GM12878 (cell line): ENCODE measurements at regions not wholly inside any gene's neighbourhood (a gene's known extent, or its start where the extent isn't known, plus 50 kb on each side); places are given as distances from the start of the nearest gene placed in this dataset.

ENCODE experiments used
- CHD1 ChIP-seq: IDR thresholded peaks from 2 replicates; pipeline ENCODE4 v1.6.1; 2012; ENCODE audit warnings: low read depth, low read length, improper control_type of control experiment
- CTCF ChIP-seq, 3 experiments: IDR thresholded peaks in 2 of 3; conservative IDR thresholded peaks in 1 of 3; 2 replicates each; pipeline ENCODE4 v1.5.1; 2011; ENCODE audit warnings: low read depth in 3 of 3, low read length in 3 of 3, mild to moderate bottlenecking in 3 of 3, control low read depth in 2 of 3, moderate library complexity in 2 of 3, inconsistent platforms in 1 of 3, mixed read lengths in 1 of 3; ENCODE audit not compliant: control insufficient read depth in 2 of 3, insufficient read depth in 1 of 3; ENCODE audit errors: extremely low read depth in 1 of 3
- EP300 ChIP-seq, 2 experiments: fragments of 150-350 bp in 1 of 2; IDR thresholded peaks; 2 replicates each; pipeline ENCODE4 v1.6.1; 2011 to 2012; ENCODE audit warnings: low read depth in 2 of 2, low read length in 2 of 2, borderline replicate concordance in 1 of 2, improper control_type of control experiment in 1 of 2, inconsistent platforms in 1 of 2; ENCODE audit not compliant: control insufficient read depth in 1 of 2
- IKZF2 ChIP-seq, 2 experiments: fragments of 450-650 bp; IDR thresholded peaks; 2 replicates each; pipeline ENCODE4 v1.6.1; 2017; ENCODE audit warnings: mild to moderate bottlenecking in 2 of 2, moderate library complexity in 2 of 2
- MYC ChIP-seq: IDR thresholded peaks from 2 replicates; pipeline ENCODE4 v1.6.1; 2011; ENCODE audit warnings: mild to moderate bottlenecking, low read length, moderate library complexity, inconsistent platforms; ENCODE audit not compliant: insufficient read depth, insufficient replicate concordance, insufficient read length, severe bottlenecking
- NR2C2 ChIP-seq: IDR thresholded peaks from 2 replicates; pipeline ENCODE4 v1.6.1; 2011; ENCODE audit warnings: borderline replicate concordance, low read depth; ENCODE audit not compliant: control insufficient read depth, insufficient read length
- POU2F2 ChIP-seq: IDR thresholded peaks from 3 replicates; pipeline ENCODE4 v1.6.1; 2011; ENCODE audit warnings: low read depth, mild to moderate bottlenecking, low read length, borderline replicate concordance
- ZBTB4 ChIP-seq: fragments of 450-650 bp; formaldehyde crosslinking; IDR thresholded peaks from 2 replicates; pipeline ENCODE4 v1.4.0; 2022; ENCODE audit warnings: mild to moderate bottlenecking, moderate library complexity
- ZBTB40 ChIP-seq: fragments of 450-650 bp; IDR thresholded peaks from 2 replicates; pipeline ENCODE4 v1.6.1; 2016; ENCODE audit warnings: mild to moderate bottlenecking, moderate library complexity, borderline replicate concordance
- ZNF24 ChIP-seq: fragments of 450-650 bp; IDR thresholded peaks from 2 replicates; pipeline ENCODE4 v1.6.1; 2017; ENCODE audit warnings: antibody characterized with exemption, mild to moderate bottlenecking

- TF ChIP-seq ZBTB4 (CRISPR knock-in tag) = no peak
- TF ChIP-seq POU2F2 = no peak
- TF ChIP-seq CHD1 = no peak
- TF ChIP-seq ZNF24 = no peak
- no peak for TF ChIP-seq NR2C2
- no peak for TF ChIP-seq ZBTB40
- no peak for TF ChIP-seq IKZF2 (IDR thresholded peaks at IDR 0.05)
- TF ChIP-seq CTCF (IDR thresholded peaks at IDR 0.05 in 2 of 3, conservative IDR thresholded peaks at IDR 0.05 in 1 of 3; ENCODE audit: control insufficient read depth in 2 of 3, extremely low read depth in 1 of 3, insufficient read depth in 1 of 3, low read depth in 3 of 3, low read length in 3 of 3) = no peak
- no peak for TF ChIP-seq MYC
- no peak for TF ChIP-seq EP300 (IDR thresholded peaks at IDR 0.05; ENCODE audit: borderline replicate concordance in 1 of 2, control insufficient read depth in 1 of 2, low read depth in 2 of 2, low read length in 2 of 2)
Measured at GRCh38 chr12:124096109-124096508, 123.1 kb downstream of the ZNF664 start (continued).
